ENCODE measurements at regions not wholly inside any gene's neighbourhood (a gene's known extent, or its start where the extent isn't known, plus 50 kb on each side); places are given as distances from the start of the nearest gene placed in this dataset.
"Not testable (repeated sequence)": the region's sequence is repeated elsewhere in the genome, so short reads cannot be mapped to it uniquely, and the experiment has no call there.

GRCh38 chr22:44569561-44569991 lies 71.5 kb upstream of the RTL6 start:
- H3K4me3 Mint-ChIP-seq: no peak overlapping the region

GRCh38 chr22:44567846-44568493 lies 69.9 kb upstream of the RTL6 start:
- Mint-ChIP-seq H3K27me3 (ENCODE audit: low read depth) (peaks cover 13% of the 10 kb centered on the region), H3K36me3 (ENCODE audit: low read depth) (no peaks in the 10 kb centered on the region), H3K27ac (no peak overlapping the region), H3K9me3 (ENCODE audit: insufficient read depth) (peaks cover 9% of the 10 kb centered on the region), H3K4me3 (no peak overlapping the region), H3K4me1 (ENCODE audit: low read depth) (no peaks in the 10 kb centered on the region)
- DNase-seq (peak; percentile 64), ATAC-seq (no peak)
- CTCF ChIA-PET: interaction anchor here (0.7 to 1.7 kb wide), 11 partner anchors 9 to 575 kb away, joined by 3 to 7 read pairs (median 4); no protein-coding TSS in a partner anchor
- POLR2A ChIA-PET: interaction anchor here (0.8 kb wide), 2 partner anchors 42 to 183 kb away, joined by 3 to 4 read pairs; no protein-coding TSS in a partner anchor

More at GRCh38 chr22:44569561-44569991, 71.5 kb upstream of the RTL6 start:
- Mint-ChIP-seq H3K4me1 (ENCODE audit: low read depth) (no peaks in the 10 kb centered on the region), H3K27me3 (ENCODE audit: low read depth) (peaks cover 13% of the 10 kb centered on the region), H3K27ac (no peak overlapping the region), H3K36me3 (ENCODE audit: low read depth) (no peaks in the 10 kb centered on the region), H3K9me3 (ENCODE audit: insufficient read depth) (no peaks in the 10 kb centered on the region)
- ChIA-PET CTCF (no interaction called here), POLR2A (no interaction called here)
- ATAC-seq (no peak), DNase-seq (no peak)

GRCh38 chr22:44567378-44567841 lies 69.4 kb upstream of the RTL6 start:
- not testable (repeated sequence) for H3K27ac Mint-ChIP-seq; DNase-seq; H3K4me3 Mint-ChIP-seq; H3K4me1 Mint-ChIP-seq (ENCODE audit: low read depth); H3K36me3 Mint-ChIP-seq (ENCODE audit: low read depth); ATAC-seq; H3K9me3 Mint-ChIP-seq (ENCODE audit: insufficient read depth)
- peaks cover 13% of the 10 kb centered on the region for H3K27me3 Mint-ChIP-seq (ENCODE audit: low read depth)
- POLR2A ChIA-PET: interaction anchor here (0.8 kb wide), 2 partner anchors 42 to 183 kb away, joined by 3 to 4 read pairs; no protein-coding TSS in a partner anchor
- CTCF ChIA-PET: interaction anchor here (0.7 to 1.7 kb wide), 10 partner anchors 9 to 574 kb away, joined by 3 to 7 read pairs (median 4); no protein-coding TSS in a partner anchor

GRCh38 chr22:44566911-44567310 lies 68.9 kb upstream of the RTL6 start:
- Mint-ChIP-seq H3K27me3 (ENCODE audit: low read depth) (peaks cover 13% of the 10 kb centered on the region), H3K36me3 (ENCODE audit: low read depth) (no peaks in the 10 kb centered on the region), H3K9me3 (ENCODE audit: insufficient read depth) (peaks cover 9% of the 10 kb centered on the region), H3K4me1 (ENCODE audit: low read depth) (no peaks in the 10 kb centered on the region), H3K4me3 (no peak overlapping the region), H3K27ac (no peak overlapping the region)
- CTCF ChIA-PET: interaction anchor here (1.1 to 1.7 kb wide), 7 partner anchors 10 to 574 kb away, joined by 3 to 7 read pairs (median 5); no protein-coding TSS in a partner anchor
- no peak for DNase-seq
- ATAC-seq: no peak
- POLR2A ChIA-PET: interaction anchor here (0.8 kb wide), 1 partner anchor 43 kb away, joined by 4 read pairs; no protein-coding TSS in a partner anchor

- H3K4me1 Mint-ChIP-seq (ENCODE audit: low read depth); H3K27ac Mint-ChIP-seq; H3K4me3 Mint-ChIP-seq; CTCF ChIA-PET; H3K36me3 Mint-ChIP-seq (ENCODE audit: low read depth); POLR2A ChIA-PET; DNase-seq; ATAC-seq; H3K9me3 Mint-ChIP-seq (ENCODE audit: insufficient read depth): not testable (repeated sequence)
- H3K27me3 Mint-ChIP-seq (ENCODE audit: low read depth): peaks cover 20% of the 10 kb centered on the region
These were observed 64.6 kb upstream of the RTL6 start for GRCh38 chr22:44562651-44563050.

- DNase-seq: no peak
- no peak for ATAC-seq
- Mint-ChIP-seq H3K36me3 (ENCODE audit: low read depth) (no peaks in the 10 kb centered on the region), H3K27me3 (ENCODE audit: low read depth) (peaks cover 24% of the 10 kb centered on the region), H3K9me3 (ENCODE audit: insufficient read depth) (peaks cover 9% of the 10 kb centered on the region), H3K27ac (no peak overlapping the region), H3K4me3 (no peak overlapping the region), H3K4me1 (ENCODE audit: low read depth) (no peaks in the 10 kb centered on the region)
- CTCF ChIA-PET: no interaction called here
- POLR2A ChIA-PET: no interaction called here
These were observed 63.3 kb upstream of the RTL6 start for GRCh38 chr22:44561139-44561840.

GRCh38 chr22:44558671-44559070 lies 60.6 kb upstream of the RTL6 start:
- not testable (repeated sequence) for H3K4me1 Mint-ChIP-seq (ENCODE audit: low read depth); H3K27ac Mint-ChIP-seq; H3K9me3 Mint-ChIP-seq (ENCODE audit: insufficient read depth); ATAC-seq; H3K4me3 Mint-ChIP-seq; DNase-seq; H3K36me3 Mint-ChIP-seq (ENCODE audit: low read depth)
- peaks cover 24% of the 10 kb centered on the region for H3K27me3 Mint-ChIP-seq (ENCODE audit: low read depth)
- POLR2A ChIA-PET: interaction anchor here (0.6 kb wide), 1 partner anchor 1218 kb away, joined by 3 read pairs; no protein-coding TSS in a partner anchor
- CTCF ChIA-PET: interaction anchor here (1.2 to 1.4 kb wide), 2 partner anchors 9 to 21 kb away, joined by 3 read pairs; no protein-coding TSS in a partner anchor

GRCh38 chr22:44557872-44558271 lies 59.8 kb upstream of the RTL6 start:
- peaks cover 24% of the 10 kb centered on the region for H3K27me3 Mint-ChIP-seq (ENCODE audit: low read depth)
- not testable (repeated sequence) for H3K27ac Mint-ChIP-seq; H3K9me3 Mint-ChIP-seq (ENCODE audit: insufficient read depth); DNase-seq; ATAC-seq; H3K36me3 Mint-ChIP-seq (ENCODE audit: low read depth); H3K4me1 Mint-ChIP-seq (ENCODE audit: low read depth); H3K4me3 Mint-ChIP-seq
- CTCF ChIA-PET: interaction anchor here (1.2 to 1.4 kb wide), 3 partner anchors 10 to 21 kb away, joined by 3 to 5 read pairs (median 3); no protein-coding TSS in a partner anchor
- POLR2A ChIA-PET: interaction anchor here (0.6 kb wide), 1 partner anchor 1217 kb away, joined by 3 read pairs; no protein-coding TSS in a partner anchor

- Mint-ChIP-seq H3K4me3 (no peak overlapping the region), H3K36me3 (ENCODE audit: low read depth) (no peaks in the 10 kb centered on the region), H3K4me1 (ENCODE audit: low read depth) (no peaks in the 10 kb centered on the region), H3K9me3 (ENCODE audit: insufficient read depth) (no peaks in the 10 kb centered on the region), H3K27me3 (ENCODE audit: low read depth) (peaks cover 24% of the 10 kb centered on the region), H3K27ac (no peak overlapping the region)
- CTCF ChIA-PET: interaction anchor here (1.2 to 1.4 kb wide), 2 partner anchors 10 to 20 kb away, joined by 3 to 5 read pairs; no protein-coding TSS in a partner anchor
- DNase-seq (no peak), ATAC-seq (no peak)
- POLR2A ChIA-PET: no interaction called here
These were observed 59.2 kb upstream of the RTL6 start for GRCh38 chr22:44557064-44557748.

- POLR2A ChIA-PET: interaction anchor here (0.6 kb wide), 1 partner anchor 639 kb away, joined by 3 read pairs; no protein-coding TSS in a partner anchor
- Mint-ChIP-seq H3K27ac (no peak overlapping the region), H3K4me1 (ENCODE audit: low read depth) (peaks cover 7% of the 10 kb centered on the region), H3K36me3 (ENCODE audit: low read depth) (no peaks in the 10 kb centered on the region), H3K4me3 (no peak overlapping the region), H3K9me3 (ENCODE audit: insufficient read depth) (no peaks in the 10 kb centered on the region), H3K27me3 (ENCODE audit: low read depth) (peaks cover 17% of the 10 kb centered on the region)
- CTCF ChIA-PET: no interaction called here
- DNase-seq: no peak
- no peak for ATAC-seq
These were observed 57.6 kb upstream of the RTL6 start for GRCh38 chr22:44555597-44555996.

GRCh38 chr22:44555046-44555445 lies 57.0 kb upstream of the RTL6 start:
- Mint-ChIP-seq H3K4me3 (no peak overlapping the region), H3K27me3 (ENCODE audit: low read depth) (peaks cover 16% of the 10 kb centered on the region), H3K36me3 (ENCODE audit: low read depth) (no peaks in the 10 kb centered on the region), H3K4me1 (ENCODE audit: low read depth) (peaks cover 7% of the 10 kb centered on the region), H3K9me3 (ENCODE audit: insufficient read depth) (no peaks in the 10 kb centered on the region), H3K27ac (no peak overlapping the region)
- POLR2A ChIA-PET: interaction anchor here (0.6 to 0.7 kb wide), 2 partner anchors 26 to 639 kb away, joined by 3 read pairs; no protein-coding TSS in a partner anchor
- DNase-seq: no peak
- ATAC-seq: no peak
- CTCF ChIA-PET: no interaction called here

All from activated CD8-positive, alpha-beta T cell treated with anti-CD3 and anti-CD28 coated beads, Interleukin-2, amount 10 ng/mL, durations not matched to agents 7 days and 5 days (primary cell).